Ishikawa (cell line): ENCODE measurements at regions not wholly inside any gene's neighbourhood (a gene's known extent, or its start where the extent isn't known, plus 50 kb on each side); places are given as distances from the start of the nearest gene placed in this dataset.

Source experiments
- CEBPB ChIP-seq: IDR thresholded peaks from 2 replicates; pipeline ENCODE4 v1.6.1; 2012
- CREB1 ChIP-seq: IDR thresholded peaks from 2 replicates; pipeline ENCODE4 v1.6.1; 2012; ENCODE audit warnings: low read depth
- EGR1 ChIP-seq: IDR thresholded peaks from 2 replicates; pipeline ENCODE4 v1.6.1; 2012
- EP300 ChIP-seq: IDR thresholded peaks from 2 replicates; pipeline ENCODE4 v1.6.1; 2012; ENCODE audit warnings: borderline replicate concordance
- FOXM1 ChIP-seq: IDR thresholded peaks from 2 replicates; pipeline ENCODE4 v1.6.1; 2012; ENCODE audit warnings: low read depth, borderline replicate concordance
- MAX ChIP-seq: IDR thresholded peaks from 2 replicates; pipeline ENCODE4 v1.6.1; 2012
- NFIC ChIP-seq: IDR thresholded peaks from 2 replicates; pipeline ENCODE4 v1.6.1; 2012
- RAD21 ChIP-seq: IDR thresholded peaks from 2 replicates; pipeline ENCODE4 v1.6.1; 2012; ENCODE audit warnings: low read depth
- REST ChIP-seq: IDR thresholded peaks from 2 replicates; pipeline ENCODE4 v1.6.1; 2012; ENCODE audit warnings: low read depth, mild to moderate bottlenecking
- TAF1 ChIP-seq: IDR thresholded peaks from 2 replicates; pipeline ENCODE4 v1.6.1; 2012; ENCODE audit warnings: low read depth, mild to moderate bottlenecking
- TCF12 ChIP-seq: IDR thresholded peaks from 2 replicates; pipeline ENCODE4 v1.6.1; 2012; ENCODE audit warnings: low read depth
- TEAD4 ChIP-seq: IDR thresholded peaks from 2 replicates; pipeline ENCODE4 v1.6.1; 2012
- USF1 ChIP-seq: IDR thresholded peaks from 2 replicates; pipeline ENCODE4 v1.6.1; 2012
- YY1 ChIP-seq: IDR thresholded peaks from 2 replicates; pipeline ENCODE4 v1.6.1; 2012; ENCODE audit warnings: low read depth
- ZBTB7A ChIP-seq: IDR thresholded peaks from 2 replicates; pipeline ENCODE4 v1.6.1; 2012; ENCODE audit warnings: low read depth

GRCh38 chr14:71214241-71214640 is 307.0 kb downstream of the PCNX1 start:
- no peak for TF ChIP-seq TAF1
- TF ChIP-seq CREB1: no peak
- no peak for TF ChIP-seq EGR1
- TF ChIP-seq ZBTB7A: no peak
- no peak for TF ChIP-seq YY1
- TF ChIP-seq RAD21: no peak
- no peak for TF ChIP-seq TEAD4
- no peak for TF ChIP-seq EP300
- no peak for TF ChIP-seq USF1
- TF ChIP-seq FOXM1: no peak
- TF ChIP-seq REST: no peak
- no peak for TF ChIP-seq NFIC
- no peak for TF ChIP-seq CEBPB
- no peak for TF ChIP-seq MAX
- no peak for TF ChIP-seq TCF12

GRCh38 chr14:71220462-71220861 is 313.2 kb downstream of the PCNX1 start:
- no peak for TF ChIP-seq TAF1
- TF ChIP-seq TCF12: no peak
- no peak for TF ChIP-seq EP300
- TF ChIP-seq NFIC: no peak
- TF ChIP-seq REST: no peak
- no peak for TF ChIP-seq TEAD4
- no peak for TF ChIP-seq USF1
- TF ChIP-seq MAX: no peak
- TF ChIP-seq FOXM1: no peak
- no peak for TF ChIP-seq YY1

GRCh38 chr14:71221119-71221518 is 313.9 kb downstream of the PCNX1 start:
- TF ChIP-seq RAD21 (no peak), EGR1 (no peak), TAF1 (no peak), NFIC (no peak), FOXM1 (no peak), YY1 (no peak)

- TF ChIP-seq YY1 (no peak), MAX (no peak), USF1 (no peak), REST (no peak), EP300 (no peak)
These were observed 317.9 kb downstream of the PCNX1 start for GRCh38 chr14:71225113-71225512.

- TF ChIP-seq USF1 (peak; percentile 31; the same call in 1 of the 2 replicates), YY1 (no peak), CEBPB (no peak), CREB1 (no peak), ZBTB7A (no peak)
These were observed 321.5 kb downstream of the PCNX1 start for GRCh38 chr14:71228711-71229110.
